ENCODE measurements at regions not wholly inside any gene's neighbourhood (a gene's known extent, or its start where the extent isn't known, plus 50 kb on each side); places are given as distances from the start of the nearest gene placed in this dataset.

DNA sequence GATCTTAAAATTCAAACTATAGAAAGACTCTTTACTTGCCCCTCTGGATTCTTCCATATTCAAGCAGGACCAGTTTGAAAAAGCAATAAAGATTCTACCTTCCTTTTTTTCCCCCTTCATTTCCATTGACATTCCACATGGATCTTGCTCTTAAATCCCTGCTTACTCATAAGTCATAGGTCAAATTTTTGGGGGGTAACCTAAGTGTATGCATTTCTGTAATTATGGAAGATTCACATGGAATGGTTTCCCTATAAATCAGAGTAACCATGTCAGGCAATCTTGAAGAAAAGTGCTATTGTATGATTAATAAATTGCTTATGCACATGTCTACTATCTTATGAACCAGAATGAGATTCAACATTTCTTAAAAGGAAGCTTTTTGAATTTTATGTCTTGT is 551.0 kb downstream of the HAO1 start:
- Histone ChIP-seq H3K27me3 (no peaks in the 10 kb centered on the region), H3K36me3 (no peaks in the 10 kb centered on the region), H3K4me3 (no peak overlapping the region), H3K27ac (no peak overlapping the region), H3K4me1 (no peaks in the 10 kb centered on the region), H3K9me3 (no peaks in the 10 kb centered on the region)
- in situ Hi-C loops (cut with MboI; ENCODE audit: low sequenced_read_pairs in 4 of 4) = no loop called here
- intact Hi-C loops (cut with DNase I; ENCODE audit: low total_unique reads) = no loop called here
- ATAC-seq (no peak), DNase-seq (no peak)
- TF ChIP-seq POLR2A (IDR thresholded peaks at IDR 0.05) = no peak
- TF ChIP-seq, protein P1, sequence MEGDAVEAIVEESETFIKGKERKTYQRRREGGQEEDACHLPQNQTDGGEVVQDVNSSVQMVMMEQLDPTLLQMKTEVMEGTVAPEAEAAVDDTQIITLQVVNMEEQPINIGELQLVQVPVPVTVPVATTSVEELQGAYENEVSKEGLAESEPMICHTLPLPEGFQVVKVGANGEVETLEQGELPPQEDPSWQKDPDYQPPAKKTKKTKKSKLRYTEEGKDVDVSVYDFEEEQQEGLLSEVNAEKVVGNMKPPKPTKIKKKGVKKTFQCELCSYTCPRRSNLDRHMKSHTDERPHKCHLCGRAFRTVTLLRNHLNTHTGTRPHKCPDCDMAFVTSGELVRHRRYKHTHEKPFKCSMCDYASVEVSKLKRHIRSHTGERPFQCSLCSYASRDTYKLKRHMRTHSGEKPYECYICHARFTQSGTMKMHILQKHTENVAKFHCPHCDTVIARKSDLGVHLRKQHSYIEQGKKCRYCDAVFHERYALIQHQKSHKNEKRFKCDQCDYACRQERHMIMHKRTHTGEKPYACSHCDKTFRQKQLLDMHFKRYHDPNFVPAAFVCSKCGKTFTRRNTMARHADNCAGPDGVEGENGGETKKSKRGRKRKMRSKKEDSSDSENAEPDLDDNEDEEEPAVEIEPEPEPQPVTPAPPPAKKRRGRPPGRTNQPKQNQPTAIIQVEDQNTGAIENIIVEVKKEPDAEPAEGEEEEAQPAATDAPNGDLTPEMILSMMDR (IDR thresholded peaks at IDR 0.05 in 4 of 5, conservative IDR thresholded peaks at IDR 0.05 in 1 of 5) = no peak

DNA sequence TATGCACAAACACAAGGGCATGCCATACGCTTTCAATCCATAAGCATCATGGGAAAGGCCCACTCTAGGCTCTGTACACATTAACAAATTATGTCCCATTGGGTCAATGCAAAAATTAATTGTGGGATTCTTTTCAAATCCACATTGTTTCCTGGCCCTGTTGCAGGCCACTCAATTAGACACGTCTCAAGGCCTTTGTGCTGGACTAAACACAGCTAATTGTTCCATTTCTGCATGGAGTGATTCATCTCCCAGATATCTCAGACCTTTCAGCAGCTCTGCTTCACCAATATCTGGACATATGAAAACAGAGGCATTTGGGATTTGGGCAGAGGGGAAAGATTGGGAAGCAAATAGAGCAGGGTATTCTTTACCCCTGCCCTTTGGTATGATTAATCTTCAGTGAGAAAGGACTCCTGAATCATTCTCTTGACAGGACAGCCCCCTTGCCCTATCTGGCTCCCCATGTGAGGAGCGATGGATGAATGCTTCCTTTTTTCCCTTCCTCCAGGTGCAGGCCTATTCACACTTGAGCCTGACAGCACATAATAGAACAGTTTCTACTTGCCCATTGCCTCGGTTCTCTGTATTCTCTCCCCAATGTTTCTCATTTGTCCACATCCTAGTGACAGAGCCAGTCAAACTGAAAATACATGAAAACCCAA is 547.6 kb downstream of the HAO1 start:
- intact Hi-C loops (cut with DNase I; ENCODE audit: low total_unique reads) = no loop called here

DNA sequence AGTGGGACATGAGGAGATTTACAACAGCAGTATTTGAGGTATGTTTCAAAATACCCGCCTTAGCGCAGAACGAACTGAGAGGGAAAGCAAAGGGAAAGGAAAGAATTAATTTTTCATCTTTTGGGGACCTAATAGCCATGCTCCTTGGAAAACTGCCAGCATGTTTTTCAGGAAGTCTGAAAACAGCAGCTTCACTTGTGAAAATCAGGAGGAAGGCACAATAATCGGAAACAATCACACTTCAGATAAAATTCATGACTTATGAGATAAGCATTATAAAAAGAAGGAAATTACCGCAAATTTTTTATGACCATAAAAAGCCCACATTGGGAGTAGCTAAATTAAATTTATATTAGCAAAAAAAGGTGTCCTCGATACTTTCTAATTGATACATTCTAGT is 541.1 kb downstream of the HAO1 start:
- in situ Hi-C loops (cut with MboI; ENCODE audit: low sequenced_read_pairs in 4 of 4) = no loop called here
- Histone ChIP-seq H3K4me1 (no peaks in the 10 kb centered on the region), H3K4me3 (no peak overlapping the region), H3K9me3 (no peaks in the 10 kb centered on the region), H3K27ac (no peak overlapping the region), H3K27me3 (no peaks in the 10 kb centered on the region), H3K36me3 (no peaks in the 10 kb centered on the region)
- intact Hi-C loops (cut with DNase I; ENCODE audit: low total_unique reads) = no loop called here
- no peak for ATAC-seq
- no peak for TF ChIP-seq POLR2A (IDR thresholded peaks at IDR 0.05)
- TF ChIP-seq, protein P1 (IDR thresholded peaks at IDR 0.05 in 4 of 5, conservative IDR thresholded peaks at IDR 0.05 in 1 of 5) = no peak
- DNase-seq = no peak

More for the DNA sequence above, 547.6 kb downstream of the HAO1 start:
- in situ Hi-C loops (cut with MboI; ENCODE audit: low sequenced_read_pairs in 4 of 4) = no loop called here
- no peak for ATAC-seq
- Histone ChIP-seq H3K9me3 (no peaks in the 10 kb centered on the region), H3K36me3 (no peaks in the 10 kb centered on the region), H3K4me3 (no peak overlapping the region), H3K27ac (no peak overlapping the region), H3K4me1 (no peaks in the 10 kb centered on the region), H3K27me3 (no peaks in the 10 kb centered on the region)
- TF ChIP-seq POLR2A (IDR thresholded peaks at IDR 0.05) = no peak
- TF ChIP-seq, protein P1 (IDR thresholded peaks at IDR 0.05 in 4 of 5, conservative IDR thresholded peaks at IDR 0.05 in 1 of 5) = no peak
- no peak for DNase-seq

DNA sequence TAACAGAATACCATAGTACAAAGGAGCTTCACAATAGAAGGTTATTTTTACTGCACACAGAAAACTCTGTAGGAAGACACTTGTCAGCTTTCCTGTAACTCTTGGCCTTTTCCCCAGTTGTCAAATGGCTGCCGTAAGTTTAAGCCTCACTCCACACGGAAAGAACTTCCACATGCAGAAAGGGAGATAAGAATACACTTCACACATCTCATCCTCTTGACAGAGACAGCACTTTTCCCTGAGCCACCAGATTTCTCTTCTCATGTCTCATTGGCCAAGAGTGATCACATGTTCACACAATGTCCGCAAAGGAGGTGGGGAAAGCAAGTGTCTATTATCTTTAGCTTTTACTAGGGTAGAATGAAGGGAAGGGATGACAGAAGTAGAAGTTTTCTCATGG is 540.7 kb downstream of the HAO1 start:
- H3K36me3 ChIP-seq = no peaks in the 10 kb centered on the region
- H3K9me3 ChIP-seq = no peaks in the 10 kb centered on the region
- DNase-seq (no peak), ATAC-seq (no peak)
- TF ChIP-seq, protein P1 (IDR thresholded peaks at IDR 0.05 in 4 of 5, conservative IDR thresholded peaks at IDR 0.05 in 1 of 5) = no peak
- TF ChIP-seq POLR2A (IDR thresholded peaks at IDR 0.05) = no peak
- intact Hi-C loops (cut with DNase I; ENCODE audit: low total_unique reads) (no loop called here), in situ Hi-C loops (cut with MboI; ENCODE audit: low sequenced_read_pairs in 4 of 4) (no loop called here)
- H3K27me3 ChIP-seq = no peaks in the 10 kb centered on the region
- no peak overlapping the region for H3K4me3 ChIP-seq
- no peak overlapping the region for H3K27ac ChIP-seq
- H3K4me1 ChIP-seq = no peaks in the 10 kb centered on the region

DNA sequence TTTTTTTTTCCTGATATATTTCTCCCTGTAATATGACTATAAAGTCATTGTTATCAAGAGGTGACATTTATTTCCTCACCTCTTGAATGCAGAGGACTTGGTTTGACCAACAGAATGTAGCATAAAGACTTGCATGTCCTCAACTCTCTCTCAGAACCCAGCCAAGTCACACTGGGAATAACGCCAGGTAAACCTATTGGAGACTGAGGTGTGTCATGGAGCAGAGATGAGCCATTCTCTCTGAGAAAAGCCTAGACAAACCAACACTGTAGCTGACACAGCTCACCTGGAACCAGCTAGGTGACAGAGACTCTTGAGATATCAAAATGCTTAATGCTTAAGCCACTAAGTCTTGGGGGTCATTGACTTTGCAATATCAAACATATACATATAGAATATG is 533.6 kb downstream of the HAO1 start:
- no peak overlapping the region for H3K27ac ChIP-seq
- no peaks in the 10 kb centered on the region for H3K4me1 ChIP-seq
- H3K36me3 ChIP-seq = no peaks in the 10 kb centered on the region
- H3K9me3 ChIP-seq = no peaks in the 10 kb centered on the region
- ATAC-seq = no peak
- no peaks in the 10 kb centered on the region for H3K27me3 ChIP-seq
- intact Hi-C loops (cut with DNase I; ENCODE audit: low total_unique reads) = no loop called here
- no peak for TF ChIP-seq POLR2A (IDR thresholded peaks at IDR 0.05)
- TF ChIP-seq, protein P1 (IDR thresholded peaks at IDR 0.05 in 4 of 5, conservative IDR thresholded peaks at IDR 0.05 in 1 of 5) = no peak
- in situ Hi-C loops (cut with MboI; ENCODE audit: low sequenced_read_pairs in 4 of 4) = no loop called here
- no peak overlapping the region for H3K4me3 ChIP-seq
- no peak for DNase-seq
